ENCODE measurements at regions not wholly inside any gene's neighbourhood (a gene's known extent, or its start where the extent isn't known, plus 50 kb on each side); places are given as distances from the start of the nearest gene placed in this dataset.

DNA sequence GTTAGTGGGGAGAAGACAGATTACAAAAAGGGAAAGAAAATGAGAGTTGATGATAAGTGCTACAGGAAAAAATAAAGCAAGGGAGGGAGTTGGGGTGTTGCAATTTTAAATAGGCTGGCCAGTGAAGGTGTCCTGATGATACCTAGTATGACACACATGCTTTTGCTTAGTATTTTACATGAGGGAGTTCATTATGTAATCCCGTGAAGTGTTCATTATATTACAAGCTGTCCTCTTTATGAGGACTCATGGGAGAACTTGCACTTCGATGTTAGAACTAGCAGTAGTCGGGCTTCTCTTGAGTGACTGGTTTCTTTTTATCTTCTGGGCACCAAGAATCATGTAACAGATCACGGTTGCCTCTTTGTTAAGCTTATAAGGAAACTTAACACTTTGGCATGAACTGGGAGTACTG lies 102.3 kb upstream of the MTPN start:
- no peak for DNase-seq (ENCODE audit: extremely low read depth, low read depth)
- TF ChIP-seq, protein P1, sequence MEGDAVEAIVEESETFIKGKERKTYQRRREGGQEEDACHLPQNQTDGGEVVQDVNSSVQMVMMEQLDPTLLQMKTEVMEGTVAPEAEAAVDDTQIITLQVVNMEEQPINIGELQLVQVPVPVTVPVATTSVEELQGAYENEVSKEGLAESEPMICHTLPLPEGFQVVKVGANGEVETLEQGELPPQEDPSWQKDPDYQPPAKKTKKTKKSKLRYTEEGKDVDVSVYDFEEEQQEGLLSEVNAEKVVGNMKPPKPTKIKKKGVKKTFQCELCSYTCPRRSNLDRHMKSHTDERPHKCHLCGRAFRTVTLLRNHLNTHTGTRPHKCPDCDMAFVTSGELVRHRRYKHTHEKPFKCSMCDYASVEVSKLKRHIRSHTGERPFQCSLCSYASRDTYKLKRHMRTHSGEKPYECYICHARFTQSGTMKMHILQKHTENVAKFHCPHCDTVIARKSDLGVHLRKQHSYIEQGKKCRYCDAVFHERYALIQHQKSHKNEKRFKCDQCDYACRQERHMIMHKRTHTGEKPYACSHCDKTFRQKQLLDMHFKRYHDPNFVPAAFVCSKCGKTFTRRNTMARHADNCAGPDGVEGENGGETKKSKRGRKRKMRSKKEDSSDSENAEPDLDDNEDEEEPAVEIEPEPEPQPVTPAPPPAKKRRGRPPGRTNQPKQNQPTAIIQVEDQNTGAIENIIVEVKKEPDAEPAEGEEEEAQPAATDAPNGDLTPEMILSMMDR (IDR thresholded peaks at IDR 0.05; ENCODE audit: low read depth, low read length) = no peak

DNA sequence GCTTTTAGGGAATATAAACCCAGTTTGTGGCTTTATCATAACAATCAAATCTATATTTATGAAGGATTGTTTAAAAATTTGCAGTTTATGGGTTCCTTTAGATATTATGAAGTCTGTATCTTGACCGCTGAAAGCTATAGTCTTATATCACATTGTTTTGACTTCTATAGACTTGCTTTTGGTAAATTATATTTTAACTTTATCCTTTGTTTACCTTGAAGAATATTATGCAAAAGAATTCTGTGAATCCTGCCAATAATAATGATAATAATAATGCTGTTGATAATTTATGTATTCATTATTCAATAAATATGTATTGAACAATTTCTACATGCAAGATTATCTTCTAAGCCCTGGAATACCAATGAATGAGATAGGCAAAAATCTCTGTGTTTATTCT lies 101.9 kb upstream of the MTPN start:
- no peak for DNase-seq (ENCODE audit: extremely low read depth, low read depth)
- TF ChIP-seq, protein P1 (IDR thresholded peaks at IDR 0.05; ENCODE audit: low read depth, low read length) = no peak

DNA sequence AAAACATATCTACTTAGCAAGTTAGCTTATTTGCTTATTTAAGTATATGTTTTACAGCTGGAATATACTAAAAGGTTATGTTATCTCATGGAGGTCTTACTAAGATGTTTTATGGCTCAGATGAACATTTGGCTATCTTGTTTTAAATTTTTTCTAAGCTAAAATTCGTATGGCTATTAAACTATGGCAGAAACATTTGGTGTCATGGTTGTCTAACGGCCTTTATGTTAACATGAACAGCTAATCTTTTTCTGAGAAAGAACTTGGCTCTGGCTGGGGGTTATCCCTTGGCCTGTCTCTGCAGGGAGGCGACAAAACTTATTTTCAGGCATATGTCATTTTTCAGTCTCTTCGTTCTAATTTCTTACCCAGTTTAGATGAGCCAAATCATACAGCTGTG lies 101.5 kb upstream of the MTPN start:
- TF ChIP-seq, protein P1 (IDR thresholded peaks at IDR 0.05; ENCODE audit: low read depth, low read length) = no peak
- no peak for DNase-seq (ENCODE audit: extremely low read depth, low read depth)

DNA sequence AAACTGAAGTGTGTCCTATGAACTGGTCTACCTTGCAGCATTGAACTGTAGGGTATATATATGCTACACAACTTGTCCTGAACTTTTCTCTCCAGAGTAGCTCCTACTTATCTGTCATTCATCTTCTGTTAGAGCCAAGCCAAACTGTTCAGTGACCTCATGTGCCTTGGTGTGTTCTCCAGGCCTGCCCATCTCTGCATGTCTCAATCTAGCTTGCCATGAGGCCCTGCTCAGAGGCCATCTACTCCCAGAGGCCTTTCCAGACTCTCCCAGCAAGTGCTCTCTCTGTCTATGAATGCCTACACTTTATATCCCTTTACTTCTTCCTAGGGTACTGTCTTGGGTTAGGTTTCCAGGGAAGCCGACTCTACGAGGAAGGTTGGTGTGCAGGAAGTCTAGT lies 99.8 kb upstream of the MTPN start:
- TF ChIP-seq, protein P1 (IDR thresholded peaks at IDR 0.05; ENCODE audit: low read depth, low read length) = no peak
- no peak for DNase-seq (ENCODE audit: extremely low read depth, low read depth)

DNA sequence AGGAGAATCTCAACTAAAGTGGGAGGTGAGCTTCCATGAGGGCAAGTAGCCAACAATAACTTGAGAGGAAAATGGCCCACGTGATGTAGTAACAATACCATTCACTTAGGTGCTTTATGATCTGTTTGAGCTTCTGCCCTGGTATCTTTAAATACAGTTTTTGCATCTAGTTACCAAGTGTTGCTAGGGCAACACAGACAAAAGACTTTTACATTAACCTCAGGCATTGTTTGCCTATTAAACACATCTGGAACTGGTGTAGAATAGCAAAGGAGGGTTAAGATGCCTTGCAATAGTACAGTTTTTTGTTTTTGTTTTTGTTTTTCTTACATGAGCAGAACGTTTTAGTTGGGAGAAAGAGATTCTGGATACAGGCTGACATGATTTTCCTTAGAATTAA lies 97.7 kb upstream of the MTPN start:
- DNase-seq (ENCODE audit: extremely low read depth, low read depth) = no peak
- TF ChIP-seq, protein P1 (IDR thresholded peaks at IDR 0.05; ENCODE audit: low read depth, low read length) = no peak

DNA sequence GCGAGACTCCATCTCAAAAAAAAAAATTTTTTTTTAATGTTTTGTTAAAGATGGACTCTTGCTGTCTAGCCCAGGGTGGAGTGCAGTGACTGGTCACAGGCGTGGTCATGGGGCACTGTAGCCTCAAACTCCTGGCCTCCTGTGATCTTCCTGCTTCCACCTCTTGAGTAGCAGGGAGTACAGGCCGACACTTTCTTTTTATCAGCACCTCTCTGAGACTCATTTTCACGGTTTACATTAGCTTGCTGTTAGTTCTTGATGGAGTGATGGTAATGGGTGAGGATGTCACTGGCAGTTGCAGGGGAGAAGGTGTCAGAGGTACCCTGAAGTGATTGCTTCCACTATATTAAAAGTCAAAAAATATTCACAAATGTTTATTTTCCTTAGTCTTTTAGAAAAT lies 95.3 kb upstream of the MTPN start:
- TF ChIP-seq, protein P1 (IDR thresholded peaks at IDR 0.05; ENCODE audit: low read depth, low read length) = no peak
- no peak for DNase-seq (ENCODE audit: extremely low read depth, low read depth)

DNA sequence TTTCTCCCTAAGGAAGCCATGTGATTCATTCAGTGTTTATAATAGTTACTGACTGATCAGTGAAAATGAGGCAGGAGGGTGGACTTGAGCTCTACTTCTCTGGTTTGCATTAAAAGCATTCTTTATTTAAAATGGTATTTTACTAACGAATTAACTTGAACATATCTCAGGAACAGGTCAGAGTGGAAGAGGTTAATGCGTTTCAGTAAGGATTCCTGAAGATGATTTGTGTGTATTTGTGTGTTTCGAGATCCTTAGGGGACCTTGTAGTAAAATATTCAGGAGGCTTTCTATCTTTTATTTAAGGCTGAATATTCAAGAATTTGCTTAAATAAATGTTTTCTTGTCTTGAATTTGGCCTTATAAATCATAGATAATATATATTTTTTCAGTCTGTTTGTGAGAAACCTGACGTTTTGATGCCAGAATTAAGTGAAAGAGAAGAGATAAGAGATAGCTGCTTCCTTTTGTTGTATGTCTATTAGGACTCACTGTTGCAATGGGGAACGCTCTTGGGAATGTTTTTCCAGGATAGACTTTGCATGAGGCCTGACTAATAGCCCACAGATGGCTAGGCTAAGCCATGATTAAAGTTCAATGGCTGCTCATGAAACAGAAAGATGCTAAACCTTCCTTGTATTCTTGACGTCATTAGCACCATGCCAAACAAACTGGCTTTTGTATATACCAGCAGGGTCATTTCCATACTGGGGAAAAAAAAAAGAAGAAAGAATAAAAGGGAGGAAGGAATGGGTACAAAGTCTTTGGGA lies 93.8 kb upstream of the MTPN start:
- DNase-seq (ENCODE audit: extremely low read depth, low read depth) = no peak

More for the DNA sequence above, 93.8 kb upstream of the MTPN start:
- TF ChIP-seq, protein P1 (IDR thresholded peaks at IDR 0.05; ENCODE audit: low read depth, low read length) = no peak
